IPS DF 4.7 (cell line): ENCODE measurements at regions not wholly inside any gene's neighbourhood (a gene's known extent, or its start where the extent isn't known, plus 50 kb on each side); places are given as distances from the start of the nearest gene placed in this dataset.
A peak's percentile ranks its signal among the peaks of the same experiment; 100 is the strongest.
"Not testable (repeated sequence)": the region's sequence is repeated elsewhere in the genome, so short reads cannot be mapped to it uniquely, and the experiment has no call there.

Source experiments
- DNase-seq: peaks from one replicate; pipeline ENCODE4 v3.0.0-alpha.2; 2013; ENCODE audit warnings: low spot score; ENCODE audit errors: extremely low read depth

DNA sequence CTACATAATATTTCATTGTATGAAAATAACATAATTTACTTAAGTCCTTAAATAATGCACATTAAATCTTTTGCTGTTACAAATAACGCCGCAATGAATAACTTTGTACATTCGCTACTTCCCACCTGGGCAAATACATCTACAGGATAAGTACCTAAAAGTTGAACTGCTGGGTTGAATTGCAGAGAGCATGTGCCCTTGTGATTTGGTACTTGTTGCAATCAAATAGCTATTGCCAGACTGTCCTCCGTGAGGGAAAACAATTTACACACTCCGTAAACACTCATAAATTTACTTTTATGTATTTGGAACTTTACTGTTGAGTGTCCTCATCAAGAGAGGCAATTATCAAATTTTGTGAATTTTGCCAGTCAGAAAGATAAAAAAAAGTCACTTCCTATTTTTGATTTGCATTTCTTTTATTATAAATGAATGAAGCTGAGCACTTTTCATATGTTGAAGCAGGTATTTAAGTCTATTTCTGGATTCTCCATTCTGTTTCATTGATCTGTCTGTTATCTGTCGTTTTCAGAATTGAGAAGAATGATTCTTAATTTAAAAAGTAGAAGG, 140.8 kb upstream of the SERTAD2 start:
- no peak for DNase-seq

- DNase-seq = no peak
Measured at GRCh38 chr2:64795024-64795592, 141.4 kb upstream of the SERTAD2 start.

DNA sequence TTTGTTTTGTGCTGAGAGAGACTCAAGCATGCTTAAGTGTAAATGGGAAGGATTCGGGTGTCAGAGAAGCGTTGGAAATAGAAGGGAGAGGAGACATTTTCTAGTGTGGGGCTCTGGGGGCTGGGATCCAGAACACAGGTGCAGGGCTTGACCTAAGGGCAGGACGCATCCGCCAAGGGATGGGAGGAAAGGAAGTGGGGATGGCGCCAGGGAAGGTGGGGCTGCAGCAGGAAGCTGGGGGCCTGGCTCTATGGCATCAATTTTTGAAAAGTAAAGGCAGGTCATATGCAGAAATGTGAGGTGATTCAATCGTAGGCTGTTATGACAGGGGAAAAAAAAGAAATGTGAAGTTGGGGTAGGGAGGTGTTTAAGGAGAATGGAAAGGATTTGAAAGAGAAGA, 143.2 kb upstream of the SERTAD2 start:
- no peak for DNase-seq

DNA sequence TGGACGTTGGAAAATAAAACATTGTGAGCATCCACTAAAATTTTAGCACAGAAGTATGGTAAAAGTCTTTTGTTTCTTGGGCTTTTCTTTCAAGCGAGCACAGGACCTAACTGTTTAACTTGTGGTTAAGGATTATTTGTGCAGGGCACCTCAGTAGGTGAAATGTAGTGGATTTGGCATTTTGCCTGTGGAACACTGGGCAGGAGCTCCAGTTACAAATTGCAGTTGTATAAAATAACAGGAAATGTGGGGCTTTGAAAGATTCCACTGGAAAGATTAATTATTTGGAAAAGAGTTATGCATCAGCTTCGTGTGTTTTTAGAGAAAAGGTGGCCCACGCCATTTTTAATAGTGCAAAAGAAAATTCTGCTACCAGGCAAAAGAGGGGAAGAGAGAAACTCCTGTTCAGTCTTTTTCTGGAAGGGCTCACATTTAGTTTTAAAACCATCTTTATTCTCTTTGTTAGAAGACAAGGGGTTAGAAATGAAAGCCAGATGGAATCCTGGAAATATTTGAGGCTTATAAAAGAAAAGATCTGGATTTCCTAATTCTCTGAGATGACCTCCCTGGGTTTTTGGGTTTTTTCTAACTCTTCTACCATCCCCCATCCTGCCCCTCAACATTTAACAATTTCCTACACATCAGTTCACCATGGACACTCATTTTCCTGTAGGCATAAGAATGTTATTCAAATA, 144.3 kb upstream of the SERTAD2 start:
- no peak for DNase-seq

GRCh38 chr2:64799592-64800252, 146.0 kb upstream of the SERTAD2 start:
- no peak for DNase-seq

- DNase-seq = no peak
Measured at GRCh38 chr2:64803776-64804175, 150.1 kb upstream of the SERTAD2 start.

- DNase-seq = no peak
Measured at GRCh38 chr2:64804651-64805050, 150.9 kb upstream of the SERTAD2 start.

- no peak for DNase-seq
Measured at GRCh38 chr2:64807417-64807816, 153.7 kb upstream of the SERTAD2 start.

- DNase-seq = no peak
Measured at GRCh38 chr2:64808092-64808491, 154.4 kb upstream of the SERTAD2 start.

DNA sequence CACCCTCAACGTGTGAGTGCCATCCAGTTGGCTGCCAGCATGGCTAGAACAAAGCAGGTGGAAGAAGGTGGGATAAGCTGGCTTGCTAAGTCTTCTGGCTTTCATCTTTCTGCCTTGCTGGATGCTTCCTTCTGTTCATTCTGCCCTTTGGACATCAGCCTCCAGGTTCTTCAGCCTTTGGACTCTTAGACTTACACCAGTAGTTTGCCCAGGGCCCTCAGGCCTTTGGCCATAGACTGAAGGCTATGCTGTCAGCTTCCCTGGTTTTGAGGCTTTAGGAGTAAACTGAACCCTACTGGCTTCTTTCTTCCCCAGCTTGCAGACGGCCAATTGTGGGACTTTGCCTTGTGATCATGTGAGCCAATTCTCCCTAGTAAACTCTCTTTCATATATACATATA, 155.0 kb upstream of the SERTAD2 start:
- no peak for DNase-seq

- no peak for DNase-seq
Measured at GRCh38 chr2:64809216-64809615, 155.5 kb upstream of the SERTAD2 start.

GRCh38 chr2:64812285-64812684, 158.6 kb upstream of the SERTAD2 start:
- DNase-seq = no peak

DNA sequence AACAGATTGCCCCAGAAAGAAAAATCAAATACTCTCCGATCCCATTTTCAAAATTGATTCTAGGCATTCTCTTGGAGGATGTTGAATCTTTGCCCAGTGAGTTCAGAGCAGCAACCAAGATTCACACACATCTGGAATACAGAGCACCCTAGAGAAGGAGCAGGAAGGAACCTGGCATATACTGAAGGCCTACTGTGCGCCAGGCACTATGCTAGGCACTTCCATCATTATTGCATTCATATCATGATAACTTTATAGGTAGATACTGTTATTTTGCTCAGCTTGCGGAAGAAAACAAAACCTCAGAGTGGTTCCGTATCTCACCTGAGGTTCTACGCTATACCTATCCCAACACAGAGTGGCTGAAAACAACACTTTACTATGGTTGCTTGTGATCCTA, 160.3 kb upstream of the SERTAD2 start:
- no peak for DNase-seq

DNA sequence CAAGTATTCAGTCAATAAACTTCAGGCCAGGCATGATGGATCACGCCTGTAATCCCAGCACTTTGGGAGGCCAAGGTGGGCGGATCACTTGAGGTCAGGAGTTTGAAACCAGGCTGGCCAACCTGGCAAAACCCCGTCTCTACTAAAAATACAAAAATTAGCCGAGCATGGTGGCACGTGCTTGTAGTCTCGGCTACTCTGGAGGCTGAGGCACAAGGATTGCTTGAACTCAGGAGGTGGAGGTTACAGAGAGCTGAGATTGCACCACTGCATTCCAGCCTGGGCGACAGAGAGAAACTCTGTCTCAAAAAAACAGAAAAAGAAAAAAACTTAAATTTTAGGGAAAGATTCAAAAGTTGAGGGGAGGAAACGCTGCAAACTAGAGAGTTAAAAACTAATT, 162.8 kb upstream of the SERTAD2 start:
- DNase-seq = not testable (repeated sequence)

DNA sequence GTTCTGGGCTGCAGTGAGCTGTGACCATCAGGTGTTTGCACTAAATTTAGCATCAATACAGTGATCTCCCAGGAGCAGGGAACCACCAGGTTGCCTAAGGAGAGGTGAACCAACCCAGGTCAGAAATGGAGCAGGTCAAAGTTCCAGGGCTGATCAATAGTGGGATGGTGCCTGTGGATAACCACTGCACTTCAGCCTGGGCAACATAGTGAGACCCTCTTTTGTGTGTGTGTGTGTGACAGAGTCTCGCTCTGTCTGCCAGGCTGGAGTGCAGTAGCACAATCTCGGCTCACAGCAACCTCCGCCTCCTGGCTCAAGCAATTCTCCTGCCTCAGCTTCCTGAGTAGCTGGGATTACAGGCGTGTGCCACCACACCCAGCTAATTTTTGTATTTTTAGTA, 163.7 kb upstream of the SERTAD2 start:
- no peak for DNase-seq

DNA sequence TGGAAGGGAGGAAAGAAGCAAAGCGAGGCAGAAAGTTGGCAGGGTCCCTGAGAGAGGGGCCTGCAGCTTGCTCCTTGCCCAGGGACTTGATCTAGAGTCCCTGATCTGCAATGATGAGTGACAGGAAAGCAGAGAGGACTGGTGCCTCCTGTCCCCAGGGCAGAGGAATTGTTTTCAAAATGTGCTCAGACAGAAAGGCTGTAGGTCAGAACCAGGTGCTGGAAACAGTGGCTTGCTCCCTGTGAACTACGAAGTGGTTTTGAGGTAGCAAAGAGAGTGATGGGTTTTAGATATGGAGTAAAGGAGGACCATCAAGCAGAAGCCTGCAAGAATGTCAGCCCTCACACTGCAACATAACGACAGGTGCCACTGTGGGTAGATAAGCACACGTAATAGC, 164.9 kb upstream of the SERTAD2 start:
- DNase-seq = no peak

- no peak for DNase-seq
Measured at GRCh38 chr2:64819361-64819760, 165.6 kb upstream of the SERTAD2 start.

DNA sequence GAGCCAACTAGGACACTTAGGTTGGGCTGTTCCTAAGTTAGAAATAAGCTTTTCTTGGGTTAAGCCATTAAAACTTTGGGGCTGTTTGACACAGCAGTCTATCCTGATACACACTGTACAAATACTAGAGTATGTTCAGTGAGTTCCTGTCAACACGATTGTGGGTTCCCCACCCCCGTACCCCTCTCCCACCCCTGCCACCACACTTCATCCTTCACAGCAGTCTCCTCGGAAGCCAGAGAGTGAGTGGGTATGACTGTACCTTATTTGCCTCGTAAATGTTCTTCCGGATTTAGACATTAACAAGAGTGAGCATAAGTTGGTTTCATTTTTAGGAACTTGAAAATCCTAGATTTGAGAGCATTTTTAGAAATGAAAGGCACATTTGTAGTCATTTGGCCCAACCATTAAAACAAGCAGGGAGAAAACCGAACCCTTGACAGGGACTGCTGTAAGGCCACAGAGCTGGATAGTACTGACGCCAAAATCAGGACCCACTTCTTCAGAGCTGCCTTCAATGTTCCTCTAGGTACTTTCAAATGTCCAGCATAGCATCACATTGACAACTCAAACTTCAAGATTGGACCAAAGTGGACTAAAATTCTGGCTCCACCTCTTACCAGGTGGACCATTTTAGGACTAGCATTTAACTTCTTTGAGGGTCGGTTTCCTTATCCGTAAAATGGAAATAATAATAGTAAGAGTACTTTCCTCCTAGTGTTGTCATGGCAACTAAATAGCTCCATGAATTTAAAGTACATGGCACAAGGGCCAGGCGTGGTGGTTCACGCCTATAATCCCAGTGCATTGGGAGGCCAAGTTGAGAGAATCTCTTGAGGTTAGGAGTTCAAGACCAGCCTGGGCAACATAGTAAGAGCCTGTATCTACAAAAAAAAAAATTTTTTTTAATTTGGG, 166.3 kb upstream of the SERTAD2 start:
- no peak for DNase-seq

DNA sequence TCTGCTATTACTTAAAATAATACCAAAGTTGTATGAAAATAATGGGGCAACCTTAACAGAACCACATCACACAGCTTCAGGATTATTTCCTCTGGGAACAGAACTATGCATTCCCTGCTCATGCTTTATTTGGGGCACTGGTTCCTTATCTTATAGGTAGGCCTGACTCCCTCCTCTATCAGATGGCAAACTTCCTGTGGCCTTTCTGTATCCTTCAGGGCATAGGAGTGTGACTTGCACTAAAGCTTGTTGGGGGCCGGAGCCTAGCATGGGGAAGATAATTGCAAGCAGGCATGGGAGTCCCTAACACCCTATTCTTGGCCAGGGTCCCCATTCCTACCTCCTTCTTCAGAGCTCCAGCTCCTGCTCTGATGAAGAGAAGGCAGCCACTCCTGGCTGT, 167.2 kb upstream of the SERTAD2 start:
- DNase-seq = no peak

- peak; percentile 62 for DNase-seq
Measured at GRCh38 chr2:64823794-64824193, 165.4 kb upstream of the SLC1A4 start.

DNA sequence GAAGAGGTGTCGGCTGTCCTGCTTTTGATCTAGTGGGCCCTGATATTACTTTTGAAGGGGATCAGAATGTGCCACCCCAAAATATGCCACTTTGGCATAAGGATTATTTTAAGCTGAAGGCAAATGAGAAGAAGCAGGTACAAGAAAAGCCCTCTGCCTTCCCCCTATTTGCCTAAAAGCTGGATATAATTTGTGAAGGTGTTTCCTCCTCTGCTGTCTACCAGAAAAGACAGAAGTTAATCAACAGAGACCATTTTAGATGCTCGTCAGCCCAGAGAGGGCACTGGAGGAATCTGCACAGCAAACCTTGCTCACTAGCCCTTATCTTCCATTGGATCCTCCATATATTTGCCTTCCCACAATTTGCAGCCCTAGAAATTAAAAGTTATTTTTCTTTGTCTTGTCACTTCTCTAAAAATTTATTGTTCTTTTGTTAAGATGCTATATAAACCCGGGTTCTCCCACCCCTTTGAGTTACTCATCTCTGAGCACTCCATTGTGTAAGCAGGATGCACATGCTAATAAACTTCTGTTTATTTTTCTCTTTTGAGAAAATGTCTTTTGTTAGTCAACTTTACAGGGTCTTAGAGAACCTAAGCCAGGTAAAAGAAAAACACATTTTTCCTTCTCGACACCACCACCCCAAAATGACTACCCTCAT, 163.2 kb upstream of the SLC1A4 start:
- no peak for DNase-seq
